ENCODE measurements at regions not wholly inside any gene's neighbourhood (a gene's known extent, or its start where the extent isn't known, plus 50 kb on each side); places are given as distances from the start of the nearest gene placed in this dataset.

- H3K27ac ChIP-seq = no peak overlapping the region
- TF ChIP-seq ZFX (IDR thresholded peaks at IDR 0.05) = no peak
- no peak for TF ChIP-seq CTCF (conservative IDR thresholded peaks at IDR 0.05)
These were observed 573.1 kb upstream of the SOX11 start for GRCh38 chr2:5119046-5119445.

GRCh38 chr2:5121121-5121520 lies 571.1 kb upstream of the SOX11 start:
- TF ChIP-seq ZFX (IDR thresholded peaks at IDR 0.05) = no peak
- TF ChIP-seq CTCF (conservative IDR thresholded peaks at IDR 0.05) = no peak

GRCh38 chr2:5121642-5122041 lies 570.5 kb upstream of the SOX11 start:
- H3K27ac ChIP-seq = no peak overlapping the region
- peak; percentile 30; the same call in 1 of the 2 replicates for TF ChIP-seq CTCF (conservative IDR thresholded peaks at IDR 0.05)
- TF ChIP-seq ZFX (IDR thresholded peaks at IDR 0.05) = no peak

More at GRCh38 chr2:5121121-5121520, 571.1 kb upstream of the SOX11 start:
- H3K27ac ChIP-seq = no peak overlapping the region

GRCh38 chr2:5123582-5124196 lies 568.5 kb upstream of the SOX11 start:
- TF ChIP-seq CTCF (conservative IDR thresholded peaks at IDR 0.05) (no peak), ZFX (IDR thresholded peaks at IDR 0.05) (no peak)
- H3K27ac ChIP-seq = no peak overlapping the region

GRCh38 chr2:5125017-5125730 lies 567.0 kb upstream of the SOX11 start:
- no peak overlapping the region for H3K27ac ChIP-seq
- TF ChIP-seq CTCF (conservative IDR thresholded peaks at IDR 0.05) = no peak
- no peak for TF ChIP-seq ZFX (IDR thresholded peaks at IDR 0.05)

- no peak overlapping the region for H3K27ac ChIP-seq
- TF ChIP-seq CTCF (conservative IDR thresholded peaks at IDR 0.05) (no peak), ZFX (IDR thresholded peaks at IDR 0.05) (no peak)
These were observed 559.9 kb upstream of the SOX11 start for GRCh38 chr2:5132281-5132680.

- H3K27ac ChIP-seq = no peak overlapping the region
- TF ChIP-seq CTCF (conservative IDR thresholded peaks at IDR 0.05) = no peak
- no peak for TF ChIP-seq ZFX (IDR thresholded peaks at IDR 0.05)
These were observed 551.8 kb upstream of the SOX11 start for GRCh38 chr2:5140347-5140746.

Data from C4-2B (cell line).